ENCODE measurements at regions not wholly inside any gene's neighbourhood (a gene's known extent, or its start where the extent isn't known, plus 50 kb on each side); places are given as distances from the start of the nearest gene placed in this dataset.
"Not testable (repeated sequence)": the region's sequence is repeated elsewhere in the genome, so short reads cannot be mapped to it uniquely, and the experiment has no call there.

DNA sequence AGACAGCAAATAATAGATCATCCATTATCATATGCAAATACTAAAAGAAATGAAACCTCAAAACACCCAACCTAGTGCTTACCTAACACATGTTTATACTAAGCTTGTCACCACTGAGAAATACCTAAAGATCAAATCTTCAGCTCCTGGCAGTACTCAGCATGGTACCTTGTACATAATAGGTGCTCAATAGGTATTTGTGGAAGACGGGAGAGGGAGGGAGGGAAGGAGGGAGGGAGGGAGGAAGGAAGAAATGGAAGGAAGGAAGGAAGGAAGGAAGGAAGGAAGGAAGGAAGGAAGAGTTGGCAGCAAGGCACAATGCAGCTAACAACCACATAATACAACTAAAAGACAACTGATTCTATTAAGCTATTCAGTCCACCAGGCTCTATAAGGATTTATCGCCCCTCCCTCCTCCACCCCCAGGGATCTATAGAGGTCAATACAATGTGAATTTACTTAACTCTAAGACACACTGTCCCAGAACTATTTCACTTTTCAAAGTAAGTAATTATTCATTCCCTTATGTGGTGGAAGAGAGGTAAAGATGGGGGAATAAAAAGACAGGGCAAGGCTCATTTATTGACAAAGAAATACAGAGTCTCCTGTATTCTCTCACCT, 328.9 kb downstream of the PAPSS1 start:
- no peak for DNase-seq (ENCODE audit: low read depth)

DNA sequence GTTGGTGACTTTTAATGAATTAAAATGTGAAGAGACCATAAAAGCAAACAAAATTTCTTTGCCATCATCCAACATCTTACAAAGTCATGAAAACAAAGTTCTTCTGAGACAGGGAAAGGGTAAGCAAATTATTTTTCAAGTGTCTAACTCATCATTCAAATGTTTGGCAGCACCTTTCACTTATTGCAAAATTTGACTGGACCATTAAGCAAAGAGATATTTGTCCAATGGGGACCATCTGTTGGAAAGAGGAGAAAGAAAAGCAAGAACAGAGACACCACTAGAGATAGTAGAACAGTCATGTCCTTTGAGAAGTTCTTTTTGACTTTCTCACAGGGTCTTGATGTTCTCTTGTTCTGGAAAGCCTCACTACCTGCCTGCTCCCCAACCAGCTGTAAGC, 330.1 kb downstream of the PAPSS1 start:
- DNase-seq (ENCODE audit: low read depth), result no peak

DNA sequence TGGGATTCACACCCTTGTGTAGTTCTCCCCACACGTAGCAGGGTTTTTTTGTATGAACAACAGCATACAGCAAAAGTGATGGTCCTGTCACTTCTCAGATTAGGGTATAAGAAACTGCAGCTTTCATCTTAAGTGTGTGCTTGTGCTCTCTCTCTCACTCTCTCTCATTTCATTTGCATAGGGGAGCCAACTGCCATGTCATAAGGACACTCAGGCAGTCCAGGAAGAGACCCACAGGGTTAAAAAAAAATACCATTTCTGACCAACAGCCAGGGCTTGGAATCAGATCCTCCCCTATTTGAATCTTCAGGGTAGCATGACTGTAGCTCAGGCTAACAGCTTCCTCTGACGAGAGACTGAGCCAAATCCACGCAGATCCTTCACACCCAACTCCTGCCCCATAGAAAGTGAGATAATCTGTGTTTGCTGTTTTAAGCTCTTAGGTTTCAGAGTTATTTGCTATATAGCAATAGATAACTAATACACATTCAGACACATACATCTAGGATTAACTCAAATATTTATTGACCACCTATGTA, 331.2 kb downstream of the PAPSS1 start:
- no peak for DNase-seq (ENCODE audit: low read depth)

DNA sequence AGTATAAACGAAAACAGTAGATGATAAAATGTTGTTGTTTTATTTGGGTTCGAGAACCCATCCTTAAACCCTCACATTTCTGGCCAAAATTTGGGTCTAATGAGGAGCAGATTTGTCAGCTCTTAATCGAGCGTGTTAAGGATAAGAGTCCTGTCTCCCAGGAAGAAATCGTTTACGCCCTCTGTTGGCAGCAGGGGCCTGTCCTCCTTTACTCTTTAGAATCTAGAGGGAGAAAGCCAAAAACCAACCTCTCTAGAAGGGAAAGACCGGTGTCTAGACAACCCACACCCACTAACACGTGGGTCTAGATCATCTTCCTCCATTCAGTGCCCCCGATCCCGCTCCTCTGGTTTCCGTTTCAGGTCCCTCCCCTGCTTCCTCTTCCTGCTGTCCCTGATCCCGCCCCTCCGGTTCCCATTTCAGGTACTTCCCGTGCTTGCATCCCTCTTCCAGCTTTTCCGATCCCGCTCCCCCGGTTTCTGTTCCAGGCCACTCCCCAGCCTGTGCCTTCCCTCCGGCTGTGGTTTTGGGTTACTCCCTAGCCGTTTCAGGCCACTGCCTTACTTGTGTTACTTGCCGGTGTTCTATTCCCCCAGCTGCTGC, 339.1 kb downstream of the PAPSS1 start:
- DNase-seq (ENCODE audit: low read depth), result no peak

DNA sequence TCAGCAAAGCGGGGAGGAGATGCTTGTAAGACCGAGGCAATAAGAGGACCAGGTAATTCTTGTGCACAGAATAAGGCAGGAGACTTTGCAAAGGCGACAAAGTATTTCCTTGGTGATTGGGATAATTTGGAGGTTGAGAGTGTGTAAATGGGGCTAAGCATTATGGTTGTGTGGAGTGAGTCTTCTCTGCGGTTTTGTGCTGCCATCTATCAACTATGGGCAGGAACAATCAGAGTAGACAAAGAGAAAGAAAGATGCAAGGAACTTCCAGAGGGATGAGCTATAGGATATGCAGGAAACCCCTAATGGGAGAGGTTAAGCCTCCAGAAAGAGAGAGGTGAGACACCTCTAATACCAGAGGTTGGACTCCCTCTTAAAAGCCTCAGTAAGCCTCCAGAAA, 339.8 kb downstream of the PAPSS1 start:
- no peak for DNase-seq (ENCODE audit: low read depth)

DNA sequence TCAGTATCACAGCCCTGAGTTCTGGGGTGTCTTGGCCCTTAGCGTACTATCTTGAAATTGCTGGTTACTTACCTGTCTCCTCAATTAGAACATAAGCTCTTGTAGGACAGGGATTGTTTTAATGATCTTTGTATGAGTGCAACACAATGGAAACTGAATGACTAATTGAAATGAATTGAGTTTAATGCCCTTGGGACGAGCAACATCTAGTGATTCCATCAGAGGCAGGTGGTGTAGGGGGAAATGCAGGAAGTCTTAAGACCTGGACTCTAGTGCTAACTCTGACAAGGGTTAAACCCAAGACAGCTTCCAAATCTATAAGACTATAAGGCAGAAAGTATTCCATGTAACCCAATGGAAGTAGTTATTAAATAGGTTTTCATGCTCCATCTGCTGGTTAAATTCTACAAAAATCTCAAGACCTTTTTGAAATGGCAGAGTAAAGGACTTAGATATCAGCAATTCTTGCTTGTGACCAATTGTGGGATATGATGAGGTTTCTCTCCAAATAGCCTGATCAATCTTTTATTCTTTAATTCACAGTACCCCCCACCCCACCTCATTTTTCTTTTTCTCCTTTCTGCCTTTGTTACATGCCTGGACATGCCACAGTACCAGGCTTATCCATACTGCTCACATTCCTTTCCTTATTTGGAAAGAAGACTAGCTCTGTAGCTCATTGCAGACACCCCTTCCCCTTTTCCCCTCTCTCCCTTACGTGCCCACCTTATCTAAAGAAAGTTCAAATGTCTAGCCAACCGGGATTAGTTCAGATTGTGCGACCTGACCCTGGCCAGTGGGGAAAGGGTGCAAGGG, 340.8 kb downstream of the PAPSS1 start:
- no peak for DNase-seq (ENCODE audit: low read depth)

DNA sequence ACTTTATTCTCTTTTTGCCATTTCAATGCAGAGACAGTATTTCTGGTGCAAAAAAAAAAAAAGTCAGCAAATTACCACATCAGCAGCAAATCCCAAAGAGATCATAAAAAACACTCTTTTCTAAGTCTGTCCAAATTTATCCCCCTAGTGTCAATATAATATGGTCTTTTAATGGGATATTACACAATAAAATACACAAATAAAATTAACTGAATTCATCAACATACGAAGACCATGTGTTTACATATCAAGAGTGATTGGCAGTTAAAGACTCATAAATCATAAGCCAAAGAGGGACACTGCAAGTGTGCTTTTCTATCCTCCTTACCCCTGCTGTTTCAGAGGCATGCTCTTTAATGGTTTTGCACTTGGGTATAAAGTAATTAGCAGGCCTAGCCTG, 340.2 kb upstream of the DKK2 start:
- no peak for DNase-seq (ENCODE audit: low read depth)

DNA sequence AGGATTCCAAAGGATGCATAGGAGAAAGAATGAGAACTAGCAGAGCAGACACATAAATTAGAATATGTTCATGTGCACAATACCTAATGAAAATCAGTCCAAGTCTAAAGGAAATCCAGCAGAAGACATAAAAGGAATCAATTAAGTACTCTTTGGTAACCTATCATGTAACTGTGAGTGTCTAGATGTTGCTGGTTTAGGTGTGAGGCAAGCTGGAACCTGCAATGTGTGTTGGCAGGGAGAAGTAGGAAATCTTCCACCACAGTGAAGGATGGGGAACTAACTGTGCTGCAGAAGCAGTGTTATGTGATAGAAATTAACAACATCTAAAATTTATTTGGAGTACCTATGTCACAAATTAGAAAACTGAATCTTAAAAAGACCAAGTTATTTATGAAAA, 330.8 kb upstream of the DKK2 start:
- DNase-seq (ENCODE audit: low read depth), result no peak

DNA sequence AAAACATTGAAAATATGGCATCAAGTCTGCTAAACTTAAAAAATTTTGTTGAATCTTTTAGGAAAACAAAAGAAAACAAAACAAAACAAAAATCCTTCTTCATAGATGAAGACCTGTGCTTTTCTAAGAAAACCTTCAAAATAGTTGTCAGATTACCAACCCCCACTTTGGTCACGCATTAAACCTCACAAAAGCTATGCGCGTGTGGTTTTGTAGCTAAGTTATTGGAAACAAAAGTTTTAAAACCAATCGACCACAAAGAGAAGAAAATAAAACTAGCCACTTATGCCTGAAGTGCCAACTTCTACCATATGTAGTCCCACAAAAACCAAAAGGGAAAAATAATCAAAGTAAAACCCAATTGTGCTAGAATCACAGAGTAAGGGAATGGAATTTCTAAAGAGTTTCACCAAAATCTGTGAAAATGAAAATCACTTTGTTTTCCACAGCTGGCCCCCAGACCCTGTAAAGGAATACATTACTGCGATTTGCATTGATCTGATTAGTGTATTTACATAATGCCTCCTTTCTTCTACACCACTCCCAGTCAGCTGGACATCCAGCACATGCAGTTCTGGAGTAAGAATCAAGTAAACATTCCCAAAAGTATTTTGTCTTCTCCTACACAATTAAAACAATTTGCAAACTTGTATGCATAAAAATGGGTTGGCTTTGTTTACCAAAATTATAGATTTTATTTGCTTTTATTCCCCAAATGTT, 330.1 kb upstream of the DKK2 start:
- DNase-seq (ENCODE audit: low read depth), result no peak

DNA sequence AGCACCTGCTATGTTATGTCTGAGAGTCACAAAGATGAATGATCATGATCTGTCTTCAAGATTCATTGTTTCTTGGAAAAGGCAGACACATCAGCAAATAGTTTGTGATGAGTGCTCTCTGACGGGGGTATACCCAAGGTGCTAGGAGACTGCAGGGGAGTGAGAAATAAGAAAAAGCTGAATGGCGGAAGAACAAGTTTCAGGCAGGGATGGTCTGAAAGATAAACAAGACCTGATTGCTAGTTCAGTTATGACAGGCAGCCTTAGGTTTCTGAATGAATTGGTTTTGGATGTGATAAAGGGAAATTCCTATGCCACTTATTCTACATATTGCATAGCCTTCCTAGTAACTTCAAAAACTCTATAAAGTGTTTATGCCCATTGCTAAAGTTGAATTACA, 327.0 kb upstream of the DKK2 start:
- DNase-seq (ENCODE audit: low read depth), result no peak

DNA sequence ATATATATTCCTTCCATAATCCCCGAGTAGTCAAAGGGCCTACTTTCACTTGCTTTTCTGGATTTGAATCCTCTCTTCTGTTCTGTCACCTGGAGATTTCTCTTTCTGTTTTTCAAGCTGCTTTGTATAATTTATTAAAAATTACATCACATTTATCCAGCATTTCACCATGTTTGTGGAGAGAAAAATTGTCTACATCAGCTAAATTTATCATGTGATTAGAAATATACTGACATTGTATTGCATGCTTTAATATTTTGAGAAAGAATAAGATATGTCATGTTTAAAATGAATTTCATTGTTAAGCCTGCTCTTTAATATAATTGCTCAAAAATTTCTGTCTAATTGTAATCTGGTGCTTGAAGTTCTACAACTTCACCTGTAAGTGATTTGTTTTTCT, 323.1 kb upstream of the DKK2 start:
- DNase-seq (ENCODE audit: low read depth), result no peak

DNA sequence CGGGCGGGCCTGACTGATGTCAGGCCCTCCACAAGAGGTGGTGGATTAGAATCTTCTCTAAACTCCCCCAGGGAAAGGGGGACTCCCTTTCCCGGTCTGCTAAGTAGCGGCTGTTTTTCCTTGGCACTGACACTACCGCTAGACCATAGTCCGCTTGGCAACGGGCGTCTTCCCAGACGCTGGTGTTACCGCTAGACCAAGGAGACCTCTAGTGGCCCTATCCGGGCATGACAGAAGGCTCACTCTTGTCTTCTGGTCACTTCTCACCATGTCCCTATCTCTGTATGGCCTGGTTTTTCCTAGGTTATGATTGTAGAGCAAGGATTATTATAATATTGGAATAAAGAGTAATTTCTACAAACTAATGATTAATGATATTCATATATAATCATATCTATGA, 318.2 kb upstream of the DKK2 start:
- not testable (repeated sequence) for DNase-seq (ENCODE audit: low read depth)

DNA sequence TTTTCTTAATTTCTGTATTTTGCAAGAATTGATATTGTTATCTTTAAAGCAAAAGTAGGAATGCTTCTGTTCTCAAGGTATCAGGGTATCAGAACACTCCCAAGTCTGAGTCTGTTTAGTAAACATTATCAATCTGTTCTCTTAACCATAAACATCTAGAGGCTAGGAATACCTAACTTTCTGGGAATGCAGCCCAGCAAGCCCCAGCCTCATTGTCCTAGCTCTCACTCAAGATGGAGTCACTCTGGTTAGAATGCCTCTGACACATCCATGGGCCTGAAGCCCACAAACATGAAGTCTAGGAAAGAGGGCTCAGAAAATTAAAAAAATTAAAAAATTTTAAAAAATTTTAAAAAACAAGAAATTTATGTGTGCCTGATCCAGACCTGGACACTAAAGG, 315.1 kb upstream of the DKK2 start:
- DNase-seq (ENCODE audit: low read depth), result no peak

DNA sequence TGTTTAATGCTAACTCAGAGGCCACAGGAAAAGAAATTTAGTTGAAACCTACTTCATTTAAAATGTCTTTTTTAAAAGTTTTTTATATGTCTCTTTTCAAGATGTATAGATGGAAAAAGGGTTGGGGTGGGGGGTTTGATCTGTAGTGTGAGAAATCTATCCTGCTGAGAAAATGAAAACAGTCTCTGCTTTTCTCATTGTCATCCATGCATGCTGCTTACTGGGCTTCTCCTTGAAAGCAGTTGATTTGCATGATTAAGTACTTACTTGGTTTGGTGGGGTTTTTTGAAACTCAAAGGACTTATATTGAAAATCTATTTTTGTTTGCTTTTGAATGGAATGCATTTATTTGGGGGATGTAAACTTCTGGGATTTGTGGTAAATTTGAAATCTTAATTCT, 313.6 kb upstream of the DKK2 start:
- no peak for DNase-seq (ENCODE audit: low read depth)

DNA sequence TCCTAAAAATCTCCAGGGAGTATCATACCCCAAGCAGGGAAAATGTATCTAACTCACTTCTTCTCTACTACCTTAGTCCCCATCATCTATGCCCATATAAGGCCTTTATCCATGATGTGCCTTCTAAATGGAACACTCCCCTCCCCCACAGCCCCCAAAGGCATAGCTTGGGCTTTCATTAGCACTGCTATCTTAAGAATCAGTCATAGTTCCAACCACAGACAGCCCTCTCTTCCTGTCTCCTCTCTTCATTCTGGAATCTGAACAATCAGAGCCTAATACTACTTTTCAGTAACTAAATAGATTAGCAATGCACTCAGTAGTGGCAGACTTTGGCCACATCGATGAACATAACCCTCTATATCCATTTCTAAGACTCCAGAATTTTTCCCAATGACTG, 313.2 kb upstream of the DKK2 start:
- no peak for DNase-seq (ENCODE audit: low read depth)

DNA sequence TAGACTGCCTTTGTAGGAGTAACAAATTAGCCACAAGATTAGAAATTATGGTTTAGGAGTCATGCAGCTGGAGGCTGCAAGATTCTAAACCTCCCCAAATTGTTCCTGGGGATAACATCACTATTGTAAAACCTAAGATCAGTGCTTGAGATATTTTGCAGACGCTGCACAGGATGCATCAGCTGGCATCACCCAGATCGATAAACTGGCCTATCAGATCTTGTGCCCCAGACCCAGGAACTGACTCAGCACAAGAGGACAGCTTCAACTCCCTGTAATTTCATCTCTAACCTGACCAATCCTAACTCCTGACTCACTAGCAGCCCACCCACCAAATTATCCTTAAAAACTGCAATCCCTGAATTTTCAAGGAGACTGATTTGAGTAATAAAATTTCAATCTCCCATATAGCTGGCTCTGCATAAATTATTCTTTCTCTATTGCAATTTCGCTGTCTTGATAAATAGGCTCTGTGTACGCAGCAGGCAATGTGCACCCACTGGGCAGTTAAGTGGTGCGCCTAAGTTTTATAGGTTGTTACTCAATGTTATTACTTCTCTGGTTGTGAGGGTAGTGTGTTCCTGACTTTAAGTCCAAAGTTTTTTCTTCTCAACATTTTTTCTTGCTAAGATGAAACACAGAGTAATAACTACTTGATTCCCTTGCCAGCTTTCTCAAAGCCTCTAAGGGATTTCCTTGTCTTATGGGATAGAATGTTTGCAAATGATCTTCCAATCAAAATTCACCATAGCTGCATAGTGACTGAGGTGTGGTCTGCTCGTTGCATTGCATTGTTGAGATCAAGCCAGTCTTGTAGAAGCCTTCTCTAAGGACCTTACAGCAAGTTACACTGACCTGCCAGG, 312.3 kb upstream of the DKK2 start:
- DNase-seq (ENCODE audit: low read depth), result no peak

DNA sequence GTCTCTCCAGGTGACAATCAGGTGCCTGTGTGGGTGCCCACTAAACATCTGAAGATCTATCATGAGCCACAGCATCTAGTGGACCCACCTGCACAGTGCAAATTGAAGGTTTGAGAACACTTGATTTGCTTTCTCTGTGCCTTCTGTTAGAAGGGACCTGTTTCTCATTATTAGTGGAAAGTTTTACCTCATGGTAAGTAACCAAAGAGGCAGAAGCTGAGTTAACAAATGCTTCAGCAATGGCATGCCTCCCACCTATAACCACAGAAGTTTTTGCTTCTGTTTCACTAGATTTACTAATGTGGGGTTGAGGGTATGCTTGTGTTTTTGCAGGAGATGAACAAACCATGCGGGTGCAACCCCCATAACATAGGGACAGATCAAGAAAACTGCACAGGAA, 297.4 kb upstream of the DKK2 start:
- DNase-seq (ENCODE audit: low read depth), result no peak

DNA sequence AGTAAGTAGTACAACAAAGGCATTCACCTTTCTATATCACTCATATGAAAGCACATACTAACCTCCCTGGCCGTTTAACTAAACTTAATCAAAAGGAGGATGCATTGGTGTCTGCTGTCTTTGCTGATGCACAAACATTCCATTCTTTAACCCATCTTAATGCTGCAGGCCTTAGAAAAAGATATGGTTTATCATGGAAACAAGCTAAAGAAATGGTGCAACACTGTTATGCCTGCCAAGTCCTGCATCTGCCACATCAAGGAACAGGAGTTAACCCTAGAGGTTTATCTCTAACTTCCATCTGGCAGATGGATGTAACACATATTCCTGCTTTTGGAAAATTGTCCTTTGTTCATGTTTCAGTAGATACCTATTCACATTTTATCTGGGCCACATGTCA, 296.5 kb upstream of the DKK2 start:
- DNase-seq (ENCODE audit: low read depth), result not testable (repeated sequence)

DNA sequence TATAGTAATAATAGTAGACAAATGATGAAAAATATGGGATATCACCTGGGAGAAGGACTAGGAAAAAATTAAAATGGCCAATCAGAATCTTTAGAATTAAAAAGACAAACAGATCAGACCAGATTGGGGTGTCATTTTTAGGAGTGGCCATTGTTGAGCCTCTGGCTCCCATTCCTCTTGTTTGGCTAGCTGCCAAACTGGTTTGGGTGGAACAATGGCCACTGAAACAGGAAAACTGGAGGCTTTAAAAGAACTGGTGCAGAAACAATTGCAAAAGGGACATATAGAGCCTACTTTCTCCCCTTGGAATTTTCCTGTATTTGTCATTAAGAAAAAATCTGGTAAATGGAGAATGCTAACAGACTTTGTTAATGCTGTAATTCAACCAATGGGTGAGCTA, 294.8 kb upstream of the DKK2 start:
- DNase-seq (ENCODE audit: low read depth), result no peak

DNA sequence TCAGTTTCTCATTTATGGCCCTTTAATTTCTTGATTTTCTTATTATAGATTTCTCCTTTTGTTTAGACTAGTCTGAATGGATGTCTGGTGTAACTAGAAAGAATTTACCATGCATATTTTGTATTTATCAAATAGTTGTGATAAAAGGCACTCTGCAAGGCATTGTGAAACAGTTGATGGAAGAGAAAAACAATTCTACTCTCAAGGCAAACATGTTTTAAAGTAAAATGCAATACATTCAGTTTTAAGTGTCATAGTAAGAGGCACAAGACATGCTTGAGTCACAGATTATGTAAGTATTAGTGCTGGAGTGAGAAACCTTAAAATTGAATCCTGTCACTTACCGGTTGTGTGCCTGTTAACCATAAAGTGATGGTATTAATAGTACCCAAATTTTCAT, 283.3 kb upstream of the DKK2 start:
- DNase-seq (ENCODE audit: low read depth), result no peak

DNA sequence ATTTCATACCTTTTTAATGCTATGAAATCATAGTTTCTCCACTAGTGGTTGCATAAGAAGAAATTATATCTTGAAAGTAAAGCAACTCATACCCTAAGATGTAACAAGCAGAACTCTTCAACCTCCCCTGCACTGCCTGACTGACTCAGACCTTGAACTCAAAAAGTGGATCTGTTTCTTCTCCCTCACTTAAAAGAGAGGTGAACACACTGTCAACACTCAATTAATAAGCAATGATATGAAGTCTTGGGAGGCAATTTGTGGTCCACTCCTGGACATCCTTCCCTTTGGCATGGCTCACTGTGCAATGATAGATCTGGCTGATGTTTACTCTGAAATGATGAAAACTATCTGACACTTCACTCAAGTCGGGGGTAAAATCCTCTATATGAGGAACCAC, 282.0 kb upstream of the DKK2 start:
- DNase-seq (ENCODE audit: low read depth), result no peak

DNA sequence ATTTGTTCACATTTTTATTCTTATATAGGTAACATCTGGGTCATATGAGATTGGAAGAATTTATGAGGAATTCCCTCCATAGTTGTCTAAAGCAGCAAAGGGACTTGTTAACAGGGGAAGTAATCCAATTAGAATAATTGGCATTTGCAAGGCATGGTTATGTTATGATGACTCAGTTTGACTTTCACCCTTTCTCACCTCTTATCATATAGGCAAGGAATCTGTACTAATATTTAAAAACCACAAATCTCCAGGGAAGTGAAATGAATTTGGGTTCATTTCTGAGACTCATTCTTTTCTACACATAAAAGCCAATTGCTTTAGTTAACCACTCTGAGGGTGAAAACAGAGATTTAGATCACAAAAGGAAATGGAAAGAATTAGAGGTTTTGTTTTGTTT, 281.5 kb upstream of the DKK2 start:
- no peak for DNase-seq (ENCODE audit: low read depth)
